IMR-90 (cell line): ENCODE measurements at regions not wholly inside any gene's neighbourhood (a gene's known extent, or its start where the extent isn't known, plus 50 kb on each side); places are given as distances from the start of the nearest gene placed in this dataset.
"Not testable (repeated sequence)": the region's sequence is repeated elsewhere in the genome, so short reads cannot be mapped to it uniquely, and the experiment has no call there.

Source experiments
- ATAC-seq: fragments of 200-7000 bp; cut with Tn5 transposase; 2 replicates; pipeline ENCODE4 v1.9.1; 2020; ENCODE audit warnings: low read depth, mild to moderate bottlenecking, moderate library complexity
- BruUV-seq: library from RNA; stranded (reverse); fragments of 400-500 nt; replicated peaks from 2 replicates; lab custom pipeline; 2021; lab: Mats Ljungman, UMichigan
- CTCF ChIA-PET: fragments of 300-600 bp; formaldehyde crosslinking; extraction: SDS; loops from one replicate; lab custom pipeline; 2021; ENCODE audit warnings: antibody characterized with exemption; lab: Yijun Ruan, JAX
- POLR2A ChIA-PET: fragments of 300-600 bp; sonication (Branson Sonifier 250); formaldehyde crosslinking; loops from one replicate; lab custom pipeline; 2022; ENCODE audit warnings: antibody characterized with exemption; ENCODE audit not compliant: unreplicated experiment; lab: Charles Lee
- DNase-seq: peaks from one replicate; pipeline ENCODE4 v3.0.0; 2013
- H2AFZ ChIP-seq: replicated peaks from 2 replicates; pipeline ENCODE3; 2013; ENCODE audit warnings: low read length, mild to moderate bottlenecking; ENCODE audit not compliant: poor library complexity
- H2AK5ac ChIP-seq: 2 replicates; pipeline ENCODE4 v1.6.1; 2013; ENCODE audit warnings: low read depth, low read length, inconsistent platforms
- H2AK9ac ChIP-seq: replicated peaks from 2 replicates; pipeline ENCODE3; 2013; ENCODE audit warnings: mild to moderate bottlenecking, low read depth, low read length, moderate library complexity; ENCODE audit not compliant: poor library complexity
- H2BK120ac ChIP-seq: 2 replicates; pipeline ENCODE4 v1.6.1; 2013; ENCODE audit warnings: low read depth, low read length, inconsistent platforms
- H2BK15ac ChIP-seq: 3 replicates; pipeline ENCODE4 v1.6.1; 2013; ENCODE audit warnings: low read depth, low read length, inconsistent platforms
- H2BK20ac ChIP-seq: 2 replicates; pipeline ENCODE4 v1.6.1; 2013; ENCODE audit warnings: low read depth, mild to moderate bottlenecking, inconsistent platforms, low read length, moderate library complexity
- H2BK5ac ChIP-seq: 2 replicates; pipeline ENCODE4 v1.6.1; 2013; ENCODE audit warnings: mild to moderate bottlenecking, low read depth, low read length, inconsistent platforms; ENCODE audit not compliant: poor library complexity, severe bottlenecking
- H3K14ac ChIP-seq: replicated peaks from 2 replicates; pipeline ENCODE4 v1.6.1; 2013; ENCODE audit warnings: low read depth, low read length, inconsistent platforms
- H3K18ac ChIP-seq: 2 replicates; pipeline ENCODE4 v1.6.1; 2013; ENCODE audit warnings: low read depth, low read length, control low read depth
- H3K23ac ChIP-seq: 2 replicates; pipeline ENCODE4 v1.6.1; 2013; ENCODE audit warnings: low read depth, low read length, inconsistent platforms
- H3K27ac ChIP-seq: 2 replicates; pipeline ENCODE4 v1.5.1; 2013; ENCODE audit warnings: mild to moderate bottlenecking, control low read depth, low read length; ENCODE audit not compliant: insufficient read depth
- H3K27me3 ChIP-seq: 2 replicates; pipeline ENCODE4 v1.6.1; 2013; ENCODE audit warnings: low read length; ENCODE audit not compliant: control insufficient read depth, insufficient read depth
- H3K36me3 ChIP-seq: 2 replicates; pipeline ENCODE4 v1.6.1; 2013; ENCODE audit warnings: low read length, mixed read lengths; ENCODE audit not compliant: control insufficient read depth, insufficient read depth
- H3K4ac ChIP-seq: 2 replicates; pipeline ENCODE4 v1.6.1; 2013; ENCODE audit warnings: low read depth, low read length, inconsistent platforms
- H3K4me1 ChIP-seq: 2 replicates; pipeline ENCODE4 v1.6.1; 2013; ENCODE audit warnings: low read length, mixed read lengths; ENCODE audit not compliant: control insufficient read depth, insufficient read depth
- H3K4me2 ChIP-seq: 2 replicates; pipeline ENCODE4 v1.6.1; 2013; ENCODE audit warnings: low read depth, mild to moderate bottlenecking, control low read depth, low read length, moderate library complexity
- H3K4me3 ChIP-seq: 2 replicates; pipeline ENCODE4 v1.5.1; 2013; ENCODE audit warnings: low read depth, mild to moderate bottlenecking, control low read depth, low read length, moderate library complexity; ENCODE audit not compliant: insufficient read depth
- H3K56ac ChIP-seq: 2 replicates; pipeline ENCODE4 v1.6.1; 2013; ENCODE audit warnings: low read length, inconsistent platforms; ENCODE audit not compliant: insufficient read depth; ENCODE audit errors: extremely low read depth
- H3K79me1 ChIP-seq, 2 experiments: 2 replicates each; pipeline ENCODE4 v1.6.1; 2013; ENCODE audit warnings: low read length in 2 of 2, inconsistent platforms in 1 of 2, low read depth in 1 of 2
- H3K9ac ChIP-seq: 2 replicates; pipeline ENCODE4 v1.6.1; 2013; ENCODE audit warnings: low read depth, low read length, control low read depth
- H3K9me1 ChIP-seq: 2 replicates; pipeline ENCODE4 v1.6.1; 2013; ENCODE audit warnings: low read length, inconsistent platforms; ENCODE audit not compliant: insufficient read depth
- H3K9me3 ChIP-seq: 2 replicates; pipeline ENCODE4 v1.6.1; 2013; ENCODE audit warnings: low read length; ENCODE audit not compliant: control insufficient read depth, insufficient read depth
- H4K20me1 ChIP-seq: 2 replicates; pipeline ENCODE4 v1.6.1; 2013; ENCODE audit warnings: low read length, inconsistent platforms; ENCODE audit not compliant: insufficient read depth
- H4K5ac ChIP-seq: 2 replicates; pipeline ENCODE4 v1.6.1; 2013; ENCODE audit warnings: mild to moderate bottlenecking, low read depth, low read length, control low read depth
- H4K8ac ChIP-seq, 2 experiments: 2 replicates each; pipeline ENCODE4 v1.6.1; 2013; ENCODE audit warnings: low read depth in 2 of 2, low read length in 2 of 2, control low read depth in 1 of 2, inconsistent platforms in 1 of 2
- H4K91ac ChIP-seq: 2 replicates; pipeline ENCODE4 v1.6.1; 2013; ENCODE audit warnings: low read depth, low read length, inconsistent platforms; ENCODE audit not compliant: insufficient read depth
- WGBS, 2 experiments: methylation state at CpG; one replicate each; pipeline versions ENCODE4 v1.1.5 to v1.1.7; 2013; ENCODE audit warnings: missing lambda C conversion rate in 2 of 2; ENCODE audit not compliant: insufficient read length in 1 of 2; ENCODE audit errors: extremely low coverage in 2 of 2; 5-methylcytosine and 5-hydroxymethylcytosine counted together
- dilution Hi-C: fragments of 300-500 bp; cut with HindIII; formaldehyde crosslinking; loops from one replicate; pipeline ENCODE4 v1.14.3; 2018; ENCODE audit warnings: low sequenced_read_pairs; ENCODE audit not compliant: unreplicated experiment
- in situ Hi-C: fragments of 300-500 bp; cut with MboI; formaldehyde crosslinking; loops from 3 replicates; pipeline ENCODE4 v1.14.3; 2019; ENCODE audit warnings: low sequenced_read_pairs, inconsistent platforms, mixed read lengths
- intact Hi-C: fragments of 100-400 bp; cut with micrococcal nuclease; formaldehyde crosslinking; loops from 2 replicates; pipeline ENCODE4 v1.10.0; 2022

GRCh38 chr6:58237124-58237523 lies 919.7 kb downstream of the PRIM2 start:
- dilution Hi-C loops, H3K14ac ChIP-seq: not testable (repeated sequence)

GRCh38 chr6:58238421-58238820 lies 921.0 kb downstream of the PRIM2 start:
- H3K79me1 ChIP-seq, H3K4me1 ChIP-seq, H4K91ac ChIP-seq, H2BK5ac ChIP-seq, H3K4me2 ChIP-seq, H3K4me3 ChIP-seq, H3K18ac ChIP-seq, H3K14ac ChIP-seq, H3K27ac ChIP-seq, H3K4ac ChIP-seq, H2AK5ac ChIP-seq, dilution Hi-C loops, H4K8ac ChIP-seq, H3K36me3 ChIP-seq, ATAC-seq, CTCF ChIA-PET, H4K5ac ChIP-seq, H3K56ac ChIP-seq, H2BK120ac ChIP-seq, H3K9ac ChIP-seq, H2BK15ac ChIP-seq, in situ Hi-C loops, H3K9me3 ChIP-seq, H2AK9ac ChIP-seq, H2BK20ac ChIP-seq, BruUV-seq, DNase-seq, H3K9me1 ChIP-seq, H3K27me3 ChIP-seq, H3K23ac ChIP-seq, H4K20me1 ChIP-seq, intact Hi-C loops, H2AFZ ChIP-seq, POLR2A ChIA-PET: not testable (repeated sequence)

More at GRCh38 chr6:58237124-58237523, 919.7 kb downstream of the PRIM2 start:
- H2BK15ac ChIP-seq, in situ Hi-C loops, H2BK5ac ChIP-seq, POLR2A ChIA-PET, H3K27me3 ChIP-seq, H4K91ac ChIP-seq, H2AK5ac ChIP-seq, H3K4ac ChIP-seq, H3K9ac ChIP-seq, H2AK9ac ChIP-seq, H4K8ac ChIP-seq, H3K4me1 ChIP-seq, CTCF ChIA-PET, H4K5ac ChIP-seq, H3K4me2 ChIP-seq, H3K9me1 ChIP-seq, H3K9me3 ChIP-seq, H3K56ac ChIP-seq, H2BK120ac ChIP-seq, H2BK20ac ChIP-seq, H2AFZ ChIP-seq, H3K36me3 ChIP-seq, ATAC-seq, BruUV-seq, DNase-seq, H3K18ac ChIP-seq, H4K20me1 ChIP-seq, intact Hi-C loops, H3K23ac ChIP-seq, H3K27ac ChIP-seq, H3K4me3 ChIP-seq, H3K79me1 ChIP-seq: not testable (repeated sequence)
- WGBS, 2 experiments: no CpG with 5 or more reads among the region's 1 CpG
